Ovary (tissue), 3 donors: ENCODE measurements at regions not wholly inside any gene's neighbourhood (a gene's known extent, or its start where the extent isn't known, plus 50 kb on each side); places are given as distances from the start of the nearest gene placed in this dataset.

ENCODE experiments used
- POLR2A ChIP-seq: fragments of 450-650 bp; IDR thresholded peaks from one replicate; pipeline ENCODE4 v1.6.1; 2017; ENCODE audit warnings: antibody characterized with exemption, mild to moderate bottlenecking, moderate library complexity
- TF ChIP-seq, protein P1 (sequence below), 3 donors: fragments of 450-650 bp in 2 of 3; fragments of 200-600 bp in 1 of 3; IDR thresholded peaks; one replicate each; pipeline versions ENCODE4 v1.5.1 to v1.8.0; 2016 to 2022; ENCODE audit warnings: antibody characterized with exemption in 3 of 3, mild to moderate bottlenecking in 1 of 3
- donor health status: DM: no; HTN: no; CAD: no.

DNA sequence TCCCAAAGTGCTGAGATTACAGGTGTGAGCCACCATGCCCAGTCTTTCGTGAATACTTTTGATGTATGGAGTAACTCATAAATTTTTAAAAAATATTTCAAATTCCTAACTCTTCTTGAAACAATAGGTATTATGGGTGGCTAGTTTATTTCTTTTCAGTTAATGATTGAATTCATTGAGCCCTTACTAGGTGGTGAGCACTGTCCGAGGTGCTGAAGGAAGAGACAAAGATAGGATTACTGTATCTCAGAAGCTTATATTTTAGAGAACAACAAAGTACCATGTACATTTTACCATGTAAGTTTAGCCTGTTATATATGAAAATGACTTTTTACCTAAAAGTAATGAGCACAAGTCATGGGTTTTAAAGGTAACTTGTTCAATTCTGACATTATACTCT, 418.3 kb downstream of the NPIPA7 start:
- TF ChIP-seq POLR2A: no peak
- TF ChIP-seq, protein P1, sequence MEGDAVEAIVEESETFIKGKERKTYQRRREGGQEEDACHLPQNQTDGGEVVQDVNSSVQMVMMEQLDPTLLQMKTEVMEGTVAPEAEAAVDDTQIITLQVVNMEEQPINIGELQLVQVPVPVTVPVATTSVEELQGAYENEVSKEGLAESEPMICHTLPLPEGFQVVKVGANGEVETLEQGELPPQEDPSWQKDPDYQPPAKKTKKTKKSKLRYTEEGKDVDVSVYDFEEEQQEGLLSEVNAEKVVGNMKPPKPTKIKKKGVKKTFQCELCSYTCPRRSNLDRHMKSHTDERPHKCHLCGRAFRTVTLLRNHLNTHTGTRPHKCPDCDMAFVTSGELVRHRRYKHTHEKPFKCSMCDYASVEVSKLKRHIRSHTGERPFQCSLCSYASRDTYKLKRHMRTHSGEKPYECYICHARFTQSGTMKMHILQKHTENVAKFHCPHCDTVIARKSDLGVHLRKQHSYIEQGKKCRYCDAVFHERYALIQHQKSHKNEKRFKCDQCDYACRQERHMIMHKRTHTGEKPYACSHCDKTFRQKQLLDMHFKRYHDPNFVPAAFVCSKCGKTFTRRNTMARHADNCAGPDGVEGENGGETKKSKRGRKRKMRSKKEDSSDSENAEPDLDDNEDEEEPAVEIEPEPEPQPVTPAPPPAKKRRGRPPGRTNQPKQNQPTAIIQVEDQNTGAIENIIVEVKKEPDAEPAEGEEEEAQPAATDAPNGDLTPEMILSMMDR (IDR thresholded peaks at IDR 0.05): no peak
